Stomach (tissue), 4 donors: ENCODE measurements at regions not wholly inside any gene's neighbourhood (a gene's known extent, or its start where the extent isn't known, plus 50 kb on each side); places are given as distances from the start of the nearest gene placed in this dataset.

ENCODE experiments used
- CTCF ChIP-seq, 7 experiments: fragments of 450-650 bp in 4 of 7; fragments of 200-600 bp in 3 of 7; sonication (generic) in 3 of 7; IDR thresholded peaks; one replicate each; pipeline ENCODE4 v1.5.1; 2016 to 2019; ENCODE audit warnings: antibody characterized with exemption in 7 of 7, control low read depth in 2 of 7, mild to moderate bottlenecking in 1 of 7
- EP300 ChIP-seq: sonication (generic); formaldehyde crosslinking; IDR thresholded peaks from one replicate; pipeline ENCODE4 v1.6.1; 2017; ENCODE audit warnings: antibody characterized with exemption

- TF ChIP-seq CTCF (IDR thresholded peaks at IDR 0.05): no peak
- TF ChIP-seq EP300: no peak
Observed at GRCh38 chr2:223494496-223494895, 107.7 kb downstream of the SCG2 start.
